OCI-M1 (cell line): ENCODE measurements at regions not wholly inside any gene's neighbourhood (a gene's known extent, or its start where the extent isn't known, plus 50 kb on each side); places are given as distances from the start of the nearest gene placed in this dataset.
"Not testable (repeated sequence)": the region's sequence is repeated elsewhere in the genome, so short reads cannot be mapped to it uniquely, and the experiment has no call there.

Experiments used
- DNase-seq: peaks from one replicate; lab custom pipeline; 2025; lab: John Stamatoyannopoulos, UW

DNA sequence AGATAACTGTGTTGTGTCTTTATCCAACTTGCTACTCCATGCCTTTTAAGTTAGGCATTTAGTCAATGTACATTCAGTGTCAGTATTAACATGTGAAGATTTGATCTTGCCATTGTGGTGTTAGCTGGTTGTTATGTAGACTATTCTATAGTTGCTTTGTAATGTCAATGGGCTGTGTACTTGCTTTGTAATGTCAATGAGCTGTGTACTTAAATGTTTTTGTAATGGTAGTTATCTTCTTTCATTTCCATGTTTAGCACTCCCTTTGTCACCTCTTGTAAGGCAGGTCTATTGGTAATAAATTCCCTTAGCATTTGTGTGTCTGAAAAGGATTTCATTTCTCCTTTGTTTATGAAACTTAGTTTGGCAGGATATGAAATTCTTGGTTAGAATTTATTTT is 53.4 kb downstream of the MC4R start:
- DNase-seq = no peak

DNA sequence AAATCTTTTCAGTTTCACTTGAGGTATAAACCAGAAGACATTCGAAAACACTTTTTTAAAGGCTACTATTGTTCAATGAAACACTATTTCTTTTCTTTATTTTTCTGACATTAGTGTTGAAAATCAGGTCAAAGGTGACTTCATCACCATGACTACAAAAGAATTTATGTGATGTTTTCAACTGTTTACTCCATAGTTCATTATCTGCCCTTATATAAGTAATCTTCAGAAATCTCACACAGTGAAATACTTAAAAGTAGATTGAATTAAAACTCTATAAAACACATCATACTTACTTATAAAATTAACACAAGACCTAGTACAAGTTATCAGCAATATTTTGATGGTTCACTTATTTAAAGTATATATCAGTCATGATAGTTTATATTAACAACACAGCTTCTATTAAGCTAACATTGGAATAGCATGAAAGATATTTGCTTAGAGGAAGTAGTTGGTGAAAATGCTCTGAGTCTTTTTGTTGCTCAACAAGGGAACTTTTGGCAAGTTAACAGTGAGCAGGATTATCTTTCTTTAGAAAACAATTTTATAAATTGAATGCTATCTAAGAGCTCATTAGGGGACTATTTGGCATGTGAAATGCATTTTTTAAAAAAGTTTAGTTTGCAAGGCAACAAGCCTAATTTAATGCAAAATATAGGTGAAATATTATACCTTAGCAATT is 60.8 kb downstream of the MC4R start:
- DNase-seq = no peak

DNA sequence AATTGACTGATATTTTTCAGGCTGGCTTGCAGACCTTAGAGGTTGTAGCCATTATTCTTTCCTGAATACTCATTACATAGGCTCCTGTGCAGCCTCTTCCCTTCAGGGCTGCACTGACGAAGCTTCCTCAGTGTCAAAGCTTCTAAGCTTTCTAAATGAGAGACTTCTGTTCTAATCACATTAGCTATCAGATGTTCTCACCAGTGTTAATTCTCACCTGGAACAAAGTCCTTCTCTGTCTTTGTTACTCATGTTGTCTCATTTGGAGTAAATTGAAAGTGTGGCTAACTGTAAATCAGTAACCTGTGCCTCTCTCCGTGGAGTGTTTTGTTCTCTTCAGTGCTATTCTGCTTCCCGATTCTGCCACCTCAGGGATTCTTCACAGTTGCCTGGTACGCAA is 76.9 kb downstream of the MC4R start:
- DNase-seq = no peak

DNA sequence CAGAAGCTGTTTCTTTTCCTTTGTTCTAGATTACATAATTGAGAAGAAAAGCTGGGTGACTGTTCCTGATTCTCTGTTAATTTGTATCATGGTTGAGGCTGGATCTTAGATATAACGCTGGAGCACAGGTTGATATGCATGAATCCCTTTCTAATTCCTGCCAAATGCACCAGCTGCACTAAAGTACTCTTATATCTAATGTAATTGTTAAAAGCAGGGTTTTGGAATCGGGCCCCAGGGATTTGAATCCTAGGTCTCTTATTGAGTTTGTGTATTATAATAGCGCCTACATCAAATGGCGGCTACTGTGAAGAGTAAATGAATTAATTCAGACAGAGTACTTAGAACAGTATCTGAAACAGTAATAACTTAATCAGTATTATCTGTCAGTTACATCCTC is 80.4 kb downstream of the MC4R start:
- no peak for DNase-seq

DNA sequence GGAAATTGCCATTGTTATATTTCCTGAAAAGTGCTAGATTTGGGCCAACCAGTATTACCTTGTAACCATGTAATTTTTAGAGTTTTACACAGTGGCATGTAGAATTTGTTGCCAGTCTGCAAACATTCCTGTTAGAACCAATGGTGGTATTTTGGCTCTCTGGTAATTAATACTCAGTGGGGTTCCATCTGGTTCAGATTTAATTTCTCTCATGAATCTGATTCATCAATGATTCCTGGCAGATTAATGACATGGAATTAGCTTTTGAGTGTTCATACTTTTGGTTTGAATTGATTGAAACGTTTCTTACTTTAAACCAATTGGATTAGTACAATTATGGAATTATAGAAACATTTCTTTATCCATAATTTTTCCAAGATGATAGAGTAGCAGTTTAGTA is 93.2 kb downstream of the MC4R start:
- DNase-seq = no peak

DNA sequence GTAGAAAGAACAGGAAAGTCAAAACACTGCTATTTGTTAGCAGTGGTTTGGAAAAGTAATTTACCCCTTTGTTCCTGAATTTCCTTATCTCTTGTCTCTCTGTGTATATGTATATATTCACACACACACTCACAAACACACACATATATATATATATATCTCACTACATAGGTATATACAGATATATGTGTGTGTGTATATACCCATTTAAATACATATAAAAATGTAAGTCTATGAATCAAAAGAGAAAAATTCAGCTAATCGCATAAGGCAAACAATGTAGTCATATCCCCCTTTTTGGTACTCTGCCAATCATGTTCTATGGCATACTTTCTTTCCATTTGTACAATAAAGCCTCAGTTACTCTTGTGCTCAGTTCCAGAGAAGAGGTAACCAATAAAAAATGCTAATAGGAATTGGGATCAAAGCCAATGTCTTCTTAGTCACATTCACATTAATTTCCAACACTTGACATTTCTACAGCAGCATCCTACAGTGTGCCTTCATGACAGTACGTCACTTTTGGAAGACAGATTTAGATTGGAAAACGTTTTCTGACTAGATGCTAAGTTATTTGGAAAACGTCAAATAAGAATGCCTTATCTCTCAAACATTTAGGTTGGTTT is 94.6 kb downstream of the MC4R start:
- no peak for DNase-seq

DNA sequence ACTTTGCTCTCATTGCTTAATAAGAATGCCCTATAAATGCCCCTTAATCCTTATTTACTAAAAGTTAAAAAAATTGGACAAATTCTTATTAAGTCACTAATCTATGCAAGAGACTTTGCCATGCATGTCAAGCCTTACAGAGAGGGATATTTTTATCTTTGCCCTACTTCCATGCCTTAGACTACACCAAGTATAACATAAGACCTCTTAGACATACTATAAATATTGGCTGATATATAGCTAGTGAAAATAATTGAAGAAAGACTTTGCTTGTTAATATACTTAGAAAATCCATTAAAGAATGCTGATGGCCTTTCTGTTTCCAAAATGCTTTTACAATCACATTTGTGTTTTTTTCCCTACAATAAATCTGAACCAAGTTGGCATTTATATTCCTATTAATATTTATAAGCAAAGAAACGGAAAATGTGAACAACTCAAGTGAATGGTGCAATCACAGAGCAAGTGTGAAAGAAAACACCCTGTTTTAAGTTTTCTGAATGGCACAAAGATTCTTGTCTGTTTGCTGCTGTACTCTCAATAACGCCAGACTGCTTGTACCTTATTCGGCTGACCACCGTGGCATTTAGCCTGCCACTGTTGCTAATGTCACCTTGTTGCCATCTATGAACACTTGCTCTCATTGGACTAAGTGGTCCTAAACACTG is 105.0 kb downstream of the MC4R start:
- no peak for DNase-seq

DNA sequence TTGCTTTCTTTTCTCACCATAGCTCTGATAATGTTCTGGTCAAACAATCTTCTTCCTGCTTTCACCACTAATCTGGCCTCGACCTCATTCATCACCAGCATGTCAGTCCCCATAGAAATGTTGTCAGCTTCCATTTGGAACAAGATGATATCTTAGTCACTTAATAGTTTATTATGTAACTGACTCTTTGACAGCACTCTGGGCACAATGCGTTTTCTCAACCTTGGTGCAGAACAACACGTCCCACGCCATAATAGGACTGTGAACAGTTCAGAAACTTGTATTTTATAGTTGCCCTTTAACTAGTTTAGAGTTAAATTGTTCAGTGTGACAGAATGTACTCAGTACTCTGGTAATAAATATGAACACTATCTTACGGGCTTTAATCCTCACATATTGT is 106.0 kb downstream of the MC4R start:
- DNase-seq = peak; percentile 4

DNA sequence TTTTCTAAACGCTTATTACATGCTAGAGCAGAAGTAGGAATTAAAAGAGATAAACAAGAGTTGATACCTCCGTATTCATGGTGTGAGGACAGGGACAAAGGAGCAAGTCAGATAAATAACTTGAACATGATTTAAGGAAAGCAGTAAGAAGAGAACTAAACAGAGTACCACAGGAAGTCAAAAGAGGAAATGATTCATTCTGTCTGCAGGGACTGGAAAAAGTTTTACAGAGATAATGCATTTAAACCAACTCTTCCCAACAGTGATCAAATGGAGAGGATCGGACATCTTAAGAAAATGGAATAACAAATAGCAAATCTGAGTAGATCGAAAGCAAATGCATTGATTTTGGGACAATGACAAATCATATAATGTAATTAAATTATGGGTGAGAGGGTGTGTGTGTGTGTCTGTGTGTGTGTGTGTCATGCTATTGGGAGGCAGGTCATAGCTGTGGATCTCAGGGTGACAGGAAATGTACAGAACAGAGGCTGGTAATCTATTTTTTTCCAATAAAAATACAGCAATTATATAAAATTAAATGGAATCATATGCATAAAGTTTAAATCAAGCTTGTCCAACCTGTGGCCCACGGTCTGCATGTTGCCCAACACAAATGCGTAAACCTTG is 113.4 kb downstream of the MC4R start:
- DNase-seq = peak; percentile 60

DNA sequence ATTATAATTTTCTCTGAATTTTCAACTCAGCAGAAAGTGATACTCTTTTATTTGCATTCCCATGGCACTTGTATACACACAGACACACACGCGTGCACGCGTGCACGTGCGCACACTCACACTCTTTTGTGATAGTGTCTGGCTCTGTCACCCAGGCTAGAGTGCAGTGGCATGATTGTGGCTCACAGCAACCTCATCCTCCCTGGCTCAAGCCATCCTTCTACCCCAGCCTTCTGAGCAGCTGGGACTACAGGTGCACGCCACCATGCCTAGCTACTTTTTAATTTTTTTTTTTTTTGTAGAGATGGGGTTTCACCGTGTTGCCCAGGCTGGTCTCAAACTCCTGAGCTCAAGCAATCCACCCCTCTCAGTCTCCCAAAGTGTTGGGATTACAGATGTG is 123.2 kb downstream of the MC4R start:
- DNase-seq = no peak

DNA sequence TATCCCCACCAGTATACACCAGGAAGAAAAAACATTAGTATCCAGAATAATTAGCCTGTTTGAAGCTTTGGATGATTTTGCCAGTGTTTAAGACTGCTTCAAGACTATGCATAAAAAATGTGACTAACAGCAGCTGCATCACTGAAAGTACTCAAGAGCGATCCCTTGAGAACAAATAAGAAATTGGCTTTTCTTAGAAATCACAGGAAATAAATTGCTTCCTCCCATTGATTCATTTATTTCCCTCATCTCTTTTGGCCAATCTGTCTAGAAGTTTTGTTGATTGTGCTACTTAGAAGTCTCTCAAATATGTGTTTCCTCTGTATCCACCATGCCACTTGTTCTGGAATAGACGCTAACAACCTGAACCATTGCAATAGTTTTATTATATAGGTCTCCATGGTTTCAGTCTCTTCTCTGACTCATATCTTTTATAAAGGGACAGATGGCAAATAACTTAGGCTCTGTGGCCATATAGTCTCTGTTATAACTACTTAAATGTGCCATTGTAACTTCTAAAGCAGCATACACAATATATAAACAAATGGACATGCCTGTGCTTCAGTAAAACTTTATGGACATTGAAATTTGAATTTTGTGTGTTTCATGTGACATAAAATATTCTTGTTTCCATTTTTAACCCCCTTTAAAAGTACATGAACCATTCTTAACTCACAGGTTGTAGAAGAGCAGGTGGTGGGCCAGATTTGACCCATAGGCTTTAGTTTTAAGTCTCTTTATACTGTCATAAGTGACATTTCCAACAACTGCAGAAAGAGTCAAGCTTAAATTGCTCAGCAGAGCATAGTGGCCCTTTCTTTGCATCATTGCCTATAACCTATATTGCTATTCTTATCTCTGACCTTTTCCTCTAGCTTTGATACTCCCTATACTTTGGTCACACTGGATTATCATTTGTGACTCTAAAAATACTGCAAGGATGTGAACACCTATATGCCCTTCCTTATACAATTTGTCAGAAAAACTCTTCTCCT is 123.9 kb downstream of the MC4R start:
- DNase-seq = no peak

DNA sequence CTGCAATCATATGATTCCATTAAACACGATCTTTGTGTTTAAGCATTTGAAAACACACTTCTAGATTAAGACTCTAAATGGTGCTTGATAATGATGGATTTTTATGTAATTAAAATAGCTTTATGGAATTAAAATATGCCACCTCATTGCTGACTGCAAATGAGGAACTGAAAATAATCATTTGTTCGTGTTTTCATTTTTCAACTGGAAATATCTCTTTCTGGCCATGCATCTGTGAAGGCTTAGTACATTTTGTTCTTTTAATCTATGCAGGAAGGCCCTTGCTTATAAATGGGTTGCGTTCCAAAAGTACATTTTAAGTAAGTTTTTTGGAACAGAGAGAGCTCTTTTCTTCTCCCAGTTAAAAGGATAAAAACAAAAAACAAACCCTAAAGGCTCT is 125.5 kb downstream of the MC4R start:
- DNase-seq = peak; percentile 12

DNA sequence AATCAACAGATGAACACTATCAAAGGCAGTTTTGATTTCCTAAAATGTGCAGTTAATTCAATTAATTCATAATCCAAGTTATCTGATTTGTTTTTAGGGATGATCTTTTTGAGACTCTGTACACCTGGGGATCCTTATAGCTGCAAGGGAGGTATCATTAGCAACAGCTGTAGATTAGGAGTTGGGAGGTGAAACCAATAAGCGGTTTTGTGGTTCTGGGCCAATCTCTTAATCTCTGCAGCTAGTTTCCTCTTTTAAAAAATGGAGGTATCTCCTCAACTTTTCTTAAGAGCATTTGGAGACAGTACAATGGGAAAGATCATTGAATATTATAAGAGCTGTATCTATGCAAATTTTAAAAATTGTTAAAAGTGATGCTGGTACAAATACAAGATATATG is 126.0 kb downstream of the MC4R start:
- peak; percentile 75 for DNase-seq

DNA sequence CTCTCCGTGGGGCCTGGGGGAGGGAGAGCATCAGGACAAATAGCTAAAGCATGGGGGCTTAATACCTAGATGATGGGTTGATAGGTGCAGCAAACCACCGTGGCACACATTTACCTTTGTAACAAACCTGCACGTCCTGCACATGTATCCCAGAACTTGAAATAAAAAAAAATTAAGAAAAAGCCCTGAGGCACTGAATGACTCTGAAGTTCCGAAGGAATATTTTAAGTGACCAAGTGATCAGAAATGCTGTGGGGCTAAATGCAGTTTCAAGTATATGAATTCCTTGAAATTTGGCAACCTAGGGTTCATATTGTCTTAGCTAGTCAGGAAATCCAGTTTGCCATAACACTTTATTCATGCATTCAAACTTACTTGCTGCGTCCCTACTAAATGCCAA is 127.5 kb downstream of the MC4R start:
- DNase-seq = no peak

DNA sequence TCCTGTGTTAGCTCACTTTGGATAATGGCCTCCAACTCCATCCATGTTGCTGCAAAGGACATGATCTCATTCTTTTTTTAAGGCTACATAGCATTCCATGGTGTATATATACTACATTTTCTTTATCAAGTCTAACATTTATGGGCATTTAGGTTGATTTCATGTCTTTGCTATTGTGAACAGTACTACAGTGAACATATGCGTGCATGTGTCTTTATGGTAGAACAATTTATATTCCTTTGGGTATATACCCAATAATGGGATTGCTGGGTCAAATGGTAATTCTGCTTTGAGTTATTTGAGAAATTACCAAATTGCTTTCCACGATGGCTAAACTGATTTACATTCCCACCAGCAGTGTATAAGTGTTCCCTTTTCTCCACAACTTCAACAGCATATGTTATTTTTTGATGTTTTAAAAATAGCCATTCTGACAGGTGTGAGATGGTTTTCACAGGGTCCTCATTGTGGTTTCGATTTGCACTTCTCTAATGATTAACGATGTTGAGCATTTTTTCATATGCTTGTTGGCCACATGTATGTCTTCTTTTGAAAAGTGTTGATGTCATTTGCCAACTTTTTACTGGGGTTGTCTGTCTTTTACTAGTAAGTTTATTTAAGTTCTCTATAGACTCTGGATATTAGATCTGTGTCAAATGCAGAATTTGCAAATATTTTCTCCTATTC is 133.4 kb downstream of the MC4R start:
- DNase-seq = not testable (repeated sequence)

DNA sequence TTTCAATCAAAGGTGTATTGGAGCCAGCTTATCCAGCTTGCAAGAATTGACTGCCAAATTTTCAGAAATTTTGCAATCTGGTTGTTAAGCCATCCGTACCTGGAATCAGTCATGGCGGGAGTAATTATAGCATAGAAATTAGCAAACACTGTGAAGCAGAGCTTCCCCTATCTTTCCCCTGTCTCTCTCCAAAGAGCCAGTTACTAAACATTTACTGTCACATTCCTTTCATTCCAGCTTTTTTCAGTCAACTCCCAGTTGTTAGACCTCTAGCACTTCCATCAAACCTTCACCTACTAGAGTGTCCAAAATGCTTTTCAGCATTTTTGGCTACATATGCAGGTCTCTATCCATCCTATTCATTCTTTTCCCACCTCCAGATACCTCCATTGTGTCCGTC is 137.4 kb downstream of the MC4R start:
- no peak for DNase-seq

DNA sequence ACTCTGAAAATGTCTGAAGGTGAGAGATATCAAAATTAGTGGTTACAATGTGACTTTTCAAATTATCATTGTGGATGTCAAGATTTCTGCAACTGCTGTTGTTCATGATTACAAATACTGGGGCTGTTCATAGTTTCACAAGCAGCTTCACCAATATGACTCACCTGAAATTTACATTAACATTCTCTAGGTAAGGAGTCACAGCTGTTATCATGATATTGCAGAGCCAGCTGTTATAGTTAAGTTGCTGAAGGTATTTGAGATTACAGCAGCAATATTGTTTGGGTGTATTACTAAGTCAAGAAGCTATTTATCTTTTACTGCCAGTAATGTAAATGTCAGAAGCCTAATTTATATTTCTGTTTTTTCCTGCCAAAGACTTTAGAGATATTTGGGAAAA is 140.0 kb downstream of the MC4R start:
- peak; percentile 16 for DNase-seq

DNA sequence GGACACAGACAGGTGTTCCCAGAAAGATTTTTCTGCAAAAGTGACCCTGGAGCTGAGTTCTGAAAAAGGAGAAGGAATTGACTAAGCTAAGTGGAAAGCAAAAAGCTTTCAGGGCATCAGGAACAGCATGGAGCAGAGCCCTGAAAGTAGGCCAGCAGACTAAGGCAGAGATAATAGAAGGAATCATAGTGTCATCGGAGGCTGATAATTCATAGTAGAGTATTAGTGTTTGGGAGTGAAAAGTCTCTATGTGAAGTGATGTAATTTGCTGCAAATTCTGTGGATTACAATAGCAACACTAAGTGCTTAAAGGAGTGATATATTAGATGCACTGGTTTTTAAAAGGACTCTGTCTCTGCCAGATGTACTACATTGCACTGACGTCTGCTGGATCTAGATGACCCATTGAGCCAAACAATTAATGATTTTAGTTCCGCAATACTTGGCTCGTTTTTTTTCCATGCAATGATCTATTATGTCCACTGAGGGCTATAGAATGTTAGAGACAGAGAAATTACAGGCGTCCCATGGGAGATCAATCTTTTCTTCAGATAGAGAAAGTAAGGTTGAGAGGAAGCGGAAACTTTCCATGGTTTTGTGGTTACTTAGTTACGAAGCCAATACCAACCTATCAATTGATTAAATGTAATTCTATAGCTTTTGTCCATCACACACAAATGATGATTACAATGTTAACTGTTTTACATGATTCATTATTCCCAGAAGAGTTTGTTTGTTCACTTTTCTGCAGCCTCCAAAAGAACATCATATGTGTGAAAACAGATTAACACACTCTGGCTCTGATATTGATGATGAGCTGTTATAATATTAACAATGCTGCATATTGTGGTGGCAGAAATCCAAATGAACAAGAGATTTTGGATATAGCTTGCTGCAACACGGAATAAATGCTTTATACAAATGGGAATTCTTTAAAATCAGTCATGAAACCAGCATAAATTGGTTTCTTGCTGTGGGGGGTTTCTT is 143.7 kb downstream of the MC4R start:
- DNase-seq = peak; percentile 7

DNA sequence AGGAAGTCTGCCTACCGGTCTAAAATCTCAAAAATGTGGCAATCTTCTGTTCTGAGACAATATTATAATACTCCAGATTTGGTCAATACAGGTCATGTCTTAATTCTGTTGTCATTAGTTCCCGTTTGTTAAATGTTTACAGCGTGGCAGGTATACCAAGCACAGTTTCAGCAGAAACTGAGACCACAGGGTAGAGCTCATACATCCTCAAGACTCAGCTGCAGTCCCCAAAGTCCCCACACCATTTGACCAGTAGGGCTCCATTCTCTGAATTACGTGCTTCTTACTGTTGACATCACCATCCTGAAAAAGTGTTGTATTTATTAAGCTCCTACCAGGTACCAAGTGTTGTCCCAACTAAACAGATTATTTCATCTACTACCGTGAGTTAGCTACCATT is 157.1 kb downstream of the MC4R start:
- no peak for DNase-seq

DNA sequence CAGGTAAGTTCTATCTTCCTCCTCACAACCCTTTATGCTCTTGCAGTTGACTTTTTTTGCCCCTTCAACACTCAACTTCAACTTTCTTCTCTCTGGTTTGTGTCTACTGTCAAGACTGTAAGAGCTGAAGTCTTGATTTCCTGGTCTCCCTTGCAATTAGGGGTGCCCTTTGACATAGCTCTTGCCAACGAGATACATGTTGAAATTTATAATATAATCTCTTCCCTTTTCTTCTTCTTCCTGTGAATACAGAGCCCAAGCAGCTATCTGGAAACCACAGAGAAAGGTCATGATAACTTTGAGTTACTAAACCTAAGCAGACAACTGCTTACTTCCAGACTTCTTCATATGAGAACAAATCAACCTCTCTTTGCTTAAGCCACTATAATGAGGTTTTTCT is 163.5 kb downstream of the MC4R start:
- peak; percentile 54 for DNase-seq
